Stimulated activated CD4-positive, alpha-beta T cell treated with anti-CD3 and anti-CD28 coated beads, Interleukin-1b, Interleukin-23, amount 100 ng/mL, for 48 hours (primary cell): ENCODE measurements at regions not wholly inside any gene's neighbourhood (a gene's known extent, or its start where the extent isn't known, plus 50 kb on each side); places are given as distances from the start of the nearest gene placed in this dataset.

Experiments
- DNase-seq: peaks from one replicate; pipeline ENCODE4 v3.0.0-alpha.2; 2020

DNA sequence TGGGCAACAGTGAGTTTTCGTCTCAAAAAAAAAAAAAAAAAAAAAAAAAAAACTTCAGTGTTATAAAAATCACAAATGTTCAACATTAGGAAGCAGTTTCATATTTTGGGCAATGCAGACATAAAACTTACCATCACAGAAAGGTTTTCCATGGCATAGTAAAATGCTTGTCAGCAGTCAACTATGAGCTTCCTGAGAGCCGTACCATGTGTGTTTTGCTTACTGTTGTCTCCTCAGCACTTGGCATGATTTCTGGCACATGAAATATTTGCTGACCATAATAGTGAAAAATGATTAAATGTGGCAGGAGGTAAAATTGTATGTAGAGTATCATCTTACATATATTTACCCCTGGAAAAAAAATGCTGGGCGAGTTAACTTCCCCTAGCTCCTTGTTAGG, 237.5 kb upstream of the SLC35B3 start:
- no peak for DNase-seq

DNA sequence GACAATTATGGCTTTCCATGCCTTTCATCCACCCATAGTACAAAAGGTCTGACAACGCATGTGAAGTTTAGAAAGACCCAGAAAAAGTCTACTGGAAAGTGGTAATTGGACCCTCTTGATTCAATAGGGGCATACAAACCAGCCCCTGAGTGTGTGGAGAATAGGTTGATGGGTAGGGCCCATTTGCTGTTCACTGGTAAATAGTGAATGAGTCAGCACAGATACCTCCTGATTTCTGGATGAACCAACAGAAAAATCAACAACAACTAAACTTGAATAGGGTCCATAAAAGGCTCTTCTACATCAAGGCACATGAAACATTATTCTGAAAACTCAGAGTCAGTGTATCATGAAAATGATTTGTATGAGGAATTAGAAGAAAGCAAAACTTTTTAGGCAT, 235.4 kb upstream of the SLC35B3 start:
- DNase-seq, result no peak

DNA sequence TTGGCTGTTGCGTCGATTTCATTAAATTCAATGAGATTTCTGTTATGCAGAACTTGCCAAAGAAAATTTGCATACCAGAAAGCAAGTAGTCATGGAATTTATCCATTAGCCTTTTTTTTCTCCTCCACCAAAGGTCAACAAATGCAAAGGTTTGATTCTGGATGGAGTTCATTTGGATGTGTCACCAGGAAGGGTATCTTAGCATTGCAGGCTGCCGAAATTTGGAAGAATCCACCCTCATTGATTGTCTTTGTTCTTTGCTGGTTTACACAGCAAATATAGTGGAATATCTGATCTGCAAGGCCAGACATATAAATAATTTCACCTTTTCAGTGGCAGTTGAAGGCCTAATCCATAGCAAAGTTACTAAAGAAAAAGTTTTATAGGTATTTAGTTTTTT, 229.4 kb upstream of the SLC35B3 start:
- no peak for DNase-seq

DNA sequence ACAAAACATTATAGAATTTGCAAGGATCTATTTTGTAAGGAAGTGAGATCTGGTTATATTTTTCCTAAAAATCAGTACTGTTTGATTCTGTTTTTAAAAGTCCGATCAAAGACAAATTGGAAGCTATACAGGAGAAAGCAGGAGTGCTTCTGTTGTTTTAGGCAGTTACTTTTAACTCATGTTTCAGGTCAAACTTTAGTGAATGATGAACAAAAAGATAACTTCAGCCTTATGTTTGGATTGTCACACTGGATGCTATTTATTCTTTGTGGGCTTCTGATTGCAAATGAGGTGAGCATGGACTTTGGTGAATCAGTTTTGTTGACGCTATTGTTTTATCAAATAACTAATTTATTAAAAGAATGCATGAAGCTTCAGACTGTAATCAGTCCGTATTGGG, 228.7 kb upstream of the SLC35B3 start:
- no peak for DNase-seq

DNA sequence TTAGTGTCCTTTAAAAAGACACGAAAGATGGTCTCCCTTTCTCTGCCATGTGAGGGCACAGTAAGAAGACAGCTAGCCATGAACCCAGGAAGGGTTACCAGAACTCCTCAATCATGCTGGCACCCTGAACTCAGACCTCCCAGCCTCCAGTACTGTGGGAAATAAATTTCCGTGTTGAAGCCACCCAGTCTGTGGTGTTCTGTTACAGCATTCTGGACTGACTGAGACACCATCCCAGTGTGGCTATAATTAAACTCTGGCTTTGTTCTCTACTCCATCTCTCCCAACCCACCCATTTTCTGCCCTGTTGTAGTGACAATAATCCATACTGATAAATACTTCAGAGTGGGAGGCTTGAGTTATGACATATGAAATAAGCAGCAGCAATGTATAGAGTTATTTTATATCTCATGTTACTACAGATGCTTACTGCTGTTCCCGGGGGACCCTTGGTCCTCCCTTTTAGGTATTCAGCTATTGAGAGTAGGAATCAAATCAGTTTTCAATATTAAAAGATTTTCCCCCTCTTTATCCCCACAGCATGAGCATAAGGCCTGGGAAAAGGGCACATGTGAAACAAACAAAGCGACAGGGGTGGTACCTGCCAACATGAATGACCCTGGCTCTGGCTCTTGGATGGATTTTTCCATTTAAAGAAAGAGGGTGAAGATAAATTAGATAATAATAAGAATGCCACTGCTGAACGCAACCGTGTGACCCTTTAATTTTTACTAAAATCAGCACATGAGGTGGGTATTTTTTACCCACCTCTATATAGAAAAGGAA, 224.3 kb upstream of the SLC35B3 start:
- DNase-seq, result no peak

DNA sequence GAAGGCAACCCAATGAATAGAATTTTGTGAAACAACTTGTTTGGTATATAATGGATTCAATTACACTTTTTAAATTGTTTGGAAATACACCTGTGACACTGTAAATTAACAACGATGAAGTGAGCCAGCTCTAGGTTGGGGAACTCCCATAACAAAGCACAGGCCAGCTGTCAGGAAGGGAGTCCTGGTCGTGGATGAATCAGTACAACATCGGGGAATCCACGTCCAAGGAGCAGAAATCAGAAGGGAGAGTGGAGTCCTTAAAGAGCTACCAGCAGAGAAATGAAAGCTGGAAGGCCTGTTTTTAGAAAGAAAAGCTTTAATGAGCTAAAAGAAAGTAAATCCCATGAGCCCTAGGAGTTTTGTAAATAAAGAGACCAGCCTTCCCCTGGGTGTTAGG, 223.1 kb upstream of the SLC35B3 start:
- no peak for DNase-seq

DNA sequence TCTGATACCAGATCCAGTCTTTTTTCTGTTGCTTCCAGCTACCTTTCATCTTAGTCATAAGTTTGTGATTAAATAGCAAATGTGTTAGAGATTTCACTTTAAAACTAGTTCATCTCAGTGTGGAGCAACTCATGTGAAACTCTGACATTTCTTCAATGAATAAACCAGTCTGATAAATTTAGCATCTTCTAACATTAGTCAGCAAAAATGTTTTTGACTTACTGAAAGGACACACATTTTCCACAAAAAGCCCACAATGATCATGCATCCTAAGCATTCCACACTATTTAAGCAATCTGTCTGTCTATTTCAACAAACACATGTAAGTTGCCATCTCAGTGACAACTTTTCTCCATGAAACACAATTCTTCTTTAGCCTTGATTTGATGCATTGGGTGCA, 222.2 kb upstream of the SLC35B3 start:
- DNase-seq, result no peak

DNA sequence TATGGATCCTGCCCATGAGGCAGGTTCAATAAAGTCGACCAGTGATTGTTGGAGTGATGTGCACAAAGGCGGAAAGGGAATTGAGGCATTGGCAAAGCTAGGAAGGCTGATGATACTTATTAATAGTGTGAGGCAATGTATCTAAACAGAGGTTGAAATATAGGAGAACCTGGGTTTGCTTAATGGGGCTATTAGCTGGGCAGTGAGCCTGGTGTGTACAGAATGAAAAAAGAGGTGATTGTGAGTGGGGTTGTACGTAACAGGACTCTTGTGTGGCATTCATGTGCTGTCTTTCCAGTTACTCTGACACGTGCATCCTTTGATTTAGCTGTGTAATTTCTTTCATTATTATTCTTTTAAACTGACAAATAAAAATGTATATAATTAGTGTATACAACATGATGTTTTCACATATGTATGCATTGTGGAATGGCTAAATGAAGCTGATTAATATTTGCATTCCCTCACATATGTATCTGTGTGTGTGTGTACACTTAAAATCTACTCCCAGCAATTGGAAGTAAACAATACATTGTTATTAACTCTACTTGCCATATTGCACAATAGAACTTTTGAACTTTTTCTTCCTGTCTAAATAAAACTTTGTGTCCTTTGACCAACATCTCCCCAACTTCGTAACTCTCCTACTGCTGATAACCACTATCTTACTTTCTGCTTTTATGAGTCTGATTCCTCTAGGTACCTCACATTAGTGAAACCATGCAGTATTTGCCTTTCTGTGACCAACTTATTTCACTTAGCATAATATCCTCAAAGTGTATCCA, 220.5 kb upstream of the SLC35B3 start:
- no peak for DNase-seq

DNA sequence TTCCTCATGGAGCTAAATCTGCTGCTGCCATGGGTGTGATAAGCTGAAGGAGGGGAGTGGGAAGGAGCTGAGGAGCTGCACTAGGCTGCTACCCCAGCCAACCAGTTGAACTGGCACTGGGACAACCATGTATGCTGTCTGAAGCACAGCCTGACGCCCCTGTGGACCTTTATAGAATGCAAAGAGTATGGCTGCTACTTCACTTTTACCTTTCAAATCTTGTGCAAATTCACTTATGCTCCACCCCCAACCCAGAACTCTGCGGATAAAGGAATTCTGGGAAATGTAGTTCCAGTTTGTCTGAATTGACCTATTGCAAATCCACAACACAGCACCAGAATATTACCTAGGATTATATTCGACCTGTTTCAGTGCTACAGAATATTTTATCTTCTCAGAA, 217.4 kb upstream of the SLC35B3 start:
- DNase-seq, result no peak

DNA sequence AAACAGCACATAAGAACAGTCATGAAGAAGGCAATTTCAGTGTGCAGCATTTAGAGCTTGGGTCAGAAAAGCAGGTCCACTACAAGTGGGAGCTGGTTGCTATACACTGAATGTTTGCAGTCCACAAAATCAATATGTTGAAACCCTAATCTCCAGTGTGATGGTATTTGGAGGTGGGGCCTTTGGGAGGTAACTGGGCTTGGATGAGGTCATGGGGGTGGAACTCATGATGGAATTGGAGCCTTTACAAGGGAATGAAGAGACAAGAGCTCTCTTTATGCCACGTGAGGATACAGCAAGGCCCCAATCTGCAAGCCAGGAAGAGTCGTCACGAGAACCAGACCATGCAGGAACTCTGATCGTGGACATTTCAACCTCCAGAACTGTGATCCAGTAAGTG, 216.7 kb upstream of the SLC35B3 start:
- no peak for DNase-seq

DNA sequence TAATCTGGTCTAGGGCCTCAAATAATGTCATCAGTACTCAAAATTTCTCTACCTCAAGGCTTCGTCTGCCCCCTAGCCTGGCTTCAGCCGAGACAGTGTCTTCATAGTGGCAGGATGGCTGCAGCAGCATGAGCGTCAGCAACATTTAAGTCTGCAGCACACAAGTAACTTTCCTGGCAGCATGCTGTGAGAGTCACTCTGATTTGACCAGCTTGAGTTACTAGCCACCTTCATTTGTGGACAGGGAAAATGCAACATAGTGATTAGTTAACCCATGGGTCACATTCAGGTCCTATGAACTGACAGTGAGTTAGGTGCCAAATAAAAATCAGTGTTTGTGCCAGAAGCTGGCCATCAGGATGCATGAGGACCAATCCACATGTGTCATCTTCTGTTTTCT, 209.9 kb upstream of the SLC35B3 start:
- no peak for DNase-seq

DNA sequence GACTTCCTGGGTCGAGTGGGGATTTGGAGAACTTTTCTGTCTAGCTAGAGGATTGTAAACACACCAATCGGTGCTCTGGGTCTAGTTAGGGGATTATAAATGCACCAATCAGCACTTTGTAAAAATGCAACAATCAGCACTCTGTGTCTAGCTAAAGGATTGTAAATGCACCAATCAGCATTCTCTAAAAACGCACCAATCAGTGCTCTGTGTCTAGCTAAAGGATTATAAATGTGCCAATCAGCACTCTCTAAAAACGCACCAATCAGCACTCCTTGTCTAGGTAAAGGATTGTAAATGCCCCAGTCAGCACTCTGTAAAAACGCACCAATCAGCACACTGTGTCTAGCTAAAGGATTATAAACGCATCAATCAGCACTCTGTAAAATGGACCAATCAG, 209.0 kb upstream of the SLC35B3 start:
- DNase-seq, result no peak

DNA sequence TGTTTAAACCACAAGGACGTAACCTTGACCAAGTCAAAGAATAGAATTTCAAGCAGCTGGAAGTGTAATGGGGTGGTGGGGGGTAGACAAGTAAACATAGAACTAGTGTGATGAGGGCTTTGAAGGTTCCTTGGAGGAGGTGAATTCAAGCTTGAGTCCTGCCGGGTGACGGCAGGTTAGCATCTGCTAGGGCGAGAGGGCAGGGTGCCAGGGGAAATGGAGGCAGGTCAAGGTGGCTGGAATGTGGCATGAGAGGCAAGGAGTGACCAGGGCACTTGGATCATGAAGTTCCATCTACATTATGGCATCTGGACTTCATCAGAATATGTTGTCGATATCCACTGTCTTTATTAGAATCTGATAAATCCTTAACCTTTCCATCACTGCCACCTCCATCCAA, 207.5 kb upstream of the SLC35B3 start:
- no peak for DNase-seq

DNA sequence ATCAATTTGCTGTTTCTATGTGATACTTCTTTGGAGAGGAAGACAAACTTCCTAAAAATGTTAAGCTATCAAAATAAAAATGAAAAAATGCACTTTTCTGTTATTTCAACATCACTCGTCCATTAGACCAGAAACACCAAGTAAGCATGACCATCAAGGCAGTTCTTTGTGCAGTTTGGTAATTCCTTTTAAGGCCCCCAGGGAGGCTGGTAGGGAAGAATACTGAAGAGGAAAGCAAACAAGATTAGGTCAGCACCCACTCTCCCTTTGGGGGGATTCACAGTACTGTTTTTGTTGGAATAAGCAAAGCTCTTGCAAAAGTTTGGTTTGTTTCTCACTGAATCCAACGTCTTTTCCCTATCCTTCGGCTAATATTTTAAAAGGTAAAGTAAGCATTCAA, 206.8 kb upstream of the SLC35B3 start:
- DNase-seq, result no peak

DNA sequence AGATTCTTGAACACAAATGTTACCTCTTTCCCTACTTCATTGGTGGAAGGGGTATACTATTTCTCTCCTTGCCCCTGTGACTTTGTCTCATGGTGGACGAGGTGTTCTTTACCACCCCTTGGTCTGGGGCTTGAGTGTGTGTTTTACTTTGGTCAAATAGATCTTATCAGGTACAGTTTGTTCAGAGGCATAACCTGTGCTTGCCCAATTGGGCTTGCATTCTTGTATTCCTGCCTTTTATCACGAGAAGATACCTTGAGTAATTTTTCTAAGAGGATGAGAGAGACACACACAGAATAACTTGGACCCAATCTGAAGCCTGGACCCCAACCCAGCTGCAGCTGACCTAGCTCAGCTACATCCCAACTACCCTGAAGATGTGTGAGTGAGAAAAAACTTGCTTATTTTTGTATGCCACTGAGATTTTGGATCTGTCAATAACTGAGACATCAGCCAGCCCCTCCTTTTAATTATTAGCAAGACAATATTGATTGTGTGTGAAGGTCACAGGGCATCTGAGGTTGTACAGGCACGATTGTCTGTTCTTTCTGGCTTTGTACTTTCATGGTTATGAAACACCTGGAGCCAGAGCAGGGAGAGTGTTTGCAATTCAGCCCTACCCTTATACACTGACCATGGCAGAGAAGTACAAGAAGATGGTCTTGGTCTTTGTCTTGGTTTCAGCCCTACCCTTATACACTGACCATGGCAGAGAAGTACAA, 204.7 kb upstream of the SLC35B3 start:
- no peak for DNase-seq

DNA sequence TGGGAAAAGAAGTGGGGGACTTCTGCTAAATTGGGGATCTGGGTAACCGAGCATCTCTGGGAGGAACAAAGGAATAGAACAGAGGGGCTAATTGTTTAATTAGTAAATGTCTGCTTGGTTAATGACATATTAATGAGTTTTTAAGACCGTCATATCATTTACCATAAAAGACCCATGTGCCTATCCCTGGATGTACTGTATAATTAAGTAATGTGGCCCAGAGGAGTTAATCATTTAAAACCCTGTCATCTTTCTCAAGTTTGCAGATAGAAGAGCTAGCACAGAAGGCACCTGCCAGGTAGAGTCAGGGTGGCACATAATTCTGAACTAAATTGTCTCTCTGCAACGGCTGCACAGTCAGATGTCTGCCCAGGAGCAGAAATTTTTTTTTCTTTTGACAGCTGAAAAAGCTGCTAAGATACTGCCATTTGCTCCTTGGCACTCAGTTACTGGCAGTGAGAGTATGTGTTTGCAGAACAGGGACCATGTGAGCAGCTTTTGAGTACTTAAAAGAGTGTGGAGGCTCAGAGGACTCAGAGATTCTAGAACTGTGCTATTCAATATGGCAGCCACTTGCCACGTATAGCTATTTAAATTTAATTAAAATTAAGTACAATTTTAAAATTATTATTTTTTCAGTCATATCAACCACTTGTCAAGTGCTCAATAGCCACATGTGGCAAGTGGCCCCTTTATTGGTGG, 202.7 kb upstream of the SLC35B3 start:
- DNase-seq, result no peak

DNA sequence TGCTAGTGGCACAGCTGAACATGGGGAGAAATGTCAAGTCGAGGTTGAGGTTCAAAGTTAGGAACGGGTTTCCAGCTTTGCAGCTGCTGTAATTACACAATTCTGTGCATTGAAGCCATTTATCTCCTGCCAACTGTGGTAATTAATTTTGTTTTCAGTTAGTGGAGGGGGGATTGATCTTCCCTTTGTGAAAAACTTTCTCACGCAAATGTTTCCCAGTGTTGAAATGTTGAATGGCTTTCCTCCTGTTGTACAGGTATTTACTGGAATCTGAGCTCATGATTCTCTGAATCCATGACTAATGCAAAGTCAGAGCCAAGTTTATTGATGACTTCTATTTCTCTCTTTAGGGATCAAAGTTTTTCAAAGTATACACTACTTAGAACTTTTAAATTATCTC, 198.4 kb upstream of the SLC35B3 start:
- no peak for DNase-seq

DNA sequence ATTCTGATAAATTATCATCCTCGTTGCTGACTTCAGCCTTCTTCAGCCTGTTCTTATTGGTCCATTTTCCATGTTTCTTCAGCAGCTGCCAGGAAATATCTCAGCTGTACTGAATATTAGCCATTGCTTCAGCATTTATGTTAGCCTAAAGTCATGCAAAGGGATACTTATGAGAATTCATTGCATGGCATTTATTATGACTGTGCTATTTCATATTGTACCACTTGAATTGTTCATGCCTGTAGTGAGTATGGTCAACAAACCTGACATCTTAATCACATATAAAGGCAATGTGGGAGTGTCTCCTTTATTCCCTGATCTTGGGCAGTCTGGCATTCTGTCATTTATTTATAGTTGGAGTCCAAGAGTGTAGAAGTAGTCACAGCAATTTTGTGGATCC, 193.4 kb upstream of the SLC35B3 start:
- DNase-seq, result no peak

DNA sequence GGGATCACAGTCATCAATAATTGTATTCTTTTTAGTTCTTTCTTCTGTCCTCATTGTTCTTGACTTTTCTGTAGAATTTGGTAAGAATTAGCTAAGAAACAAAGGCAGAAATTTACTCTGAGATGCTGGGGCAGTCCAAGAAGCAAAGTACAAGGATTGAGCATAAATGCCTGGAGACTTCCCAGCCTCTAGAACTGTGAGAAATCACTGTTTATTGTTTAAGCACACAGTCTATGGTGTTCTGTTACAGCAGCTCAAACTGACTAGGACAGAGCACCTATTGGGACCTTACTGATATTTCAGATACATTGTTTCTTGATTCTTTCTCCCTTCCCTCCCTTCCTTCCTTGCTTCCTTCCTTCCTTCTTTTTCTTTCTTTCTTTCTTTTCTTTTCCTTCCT, 192.7 kb upstream of the SLC35B3 start:
- DNase-seq, result no peak

DNA sequence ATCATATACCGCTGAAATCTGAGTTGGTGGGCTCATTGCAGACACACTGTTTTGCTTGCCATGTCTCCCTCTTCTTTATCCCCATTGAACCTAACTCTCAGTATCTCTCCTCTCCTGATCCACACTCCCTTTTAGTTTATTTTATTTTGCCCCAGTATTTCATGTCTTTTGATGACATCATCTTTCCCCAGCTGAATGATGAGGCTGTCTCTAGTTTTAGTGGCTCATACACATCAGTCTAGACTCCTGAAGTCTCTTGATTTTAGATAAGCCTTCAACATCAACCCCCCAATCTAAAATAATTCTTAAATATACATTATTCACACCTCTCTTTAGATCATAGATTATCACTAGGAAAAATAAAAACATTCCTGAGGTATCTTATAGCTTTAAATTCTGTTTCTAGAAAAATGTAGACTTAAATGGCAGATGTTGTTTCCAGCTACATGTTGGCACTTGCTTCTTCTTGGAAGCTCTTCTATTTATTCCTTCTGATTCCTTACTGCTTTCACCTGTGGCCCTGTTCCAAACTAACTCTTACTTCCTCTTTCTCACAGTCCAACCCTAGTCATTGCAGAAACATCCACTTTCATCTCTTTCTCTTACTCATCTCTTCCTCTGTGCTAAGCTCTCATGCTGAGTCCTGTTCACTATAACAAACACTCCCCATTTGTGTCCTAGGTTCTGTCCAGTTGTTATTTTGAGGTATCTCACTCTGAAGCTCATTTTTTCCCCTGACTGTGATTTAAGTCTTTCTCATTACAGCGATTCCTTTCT, 191.9 kb upstream of the SLC35B3 start:
- DNase-seq, result no peak

DNA sequence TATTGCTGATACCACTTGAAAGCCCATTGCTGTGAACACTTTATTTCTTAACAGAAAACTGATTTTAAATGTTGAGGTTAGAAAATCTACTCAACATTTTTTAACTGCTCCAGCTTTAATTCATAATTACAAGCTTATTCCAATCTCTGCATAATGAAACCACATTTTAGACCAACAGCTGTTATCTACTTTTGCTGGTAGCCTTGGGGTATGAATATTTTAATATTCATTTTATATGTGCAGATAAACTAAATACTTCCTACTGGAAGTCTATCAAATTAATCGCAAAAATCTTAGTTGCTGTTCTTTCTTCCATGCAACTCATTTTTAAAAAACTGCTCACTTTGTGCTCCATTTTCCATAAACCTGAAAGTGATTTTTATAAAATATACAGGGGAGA, 189.3 kb upstream of the SLC35B3 start:
- no peak for DNase-seq

DNA sequence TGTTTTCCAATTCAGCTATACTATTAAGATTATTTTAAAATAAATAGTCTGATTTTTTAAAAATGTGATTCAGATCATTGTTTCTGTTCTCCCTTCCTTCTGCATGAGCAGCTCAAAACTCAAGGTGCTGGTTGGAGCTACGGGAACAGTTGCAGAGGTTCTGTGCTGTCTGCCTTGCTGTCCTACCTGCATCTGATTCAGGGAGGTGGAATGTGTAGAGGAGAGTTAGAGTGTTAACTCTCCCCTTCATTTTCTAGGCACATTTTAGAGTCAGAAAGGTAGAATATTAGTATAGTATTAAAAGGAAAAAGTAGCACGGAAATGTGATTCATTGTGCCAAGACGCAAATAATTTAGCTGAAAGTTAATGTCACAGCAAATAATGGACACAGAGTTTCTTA, 188.1 kb upstream of the SLC35B3 start:
- DNase-seq, result no peak

DNA sequence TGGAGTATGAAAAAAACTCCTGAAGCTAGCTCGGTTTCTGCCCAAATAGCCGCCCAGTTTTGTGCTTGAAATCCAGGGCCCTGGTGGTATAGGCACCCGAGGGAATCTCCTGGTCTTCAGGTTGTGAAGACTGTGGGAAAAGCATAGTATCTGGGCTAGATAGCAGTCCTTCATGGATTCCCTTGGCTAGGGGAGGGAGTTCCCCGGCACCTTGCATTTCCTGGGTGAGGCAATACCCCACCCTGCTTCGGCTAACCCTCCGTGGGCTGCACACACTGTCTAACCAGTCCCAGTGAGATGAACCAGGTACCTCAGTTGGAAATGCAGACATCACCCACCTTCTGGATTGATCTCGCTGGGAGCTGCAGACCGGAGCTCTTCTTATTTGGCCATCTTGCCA, 184.5 kb upstream of the SLC35B3 start:
- no peak for DNase-seq
